ENCODE measurements at regions not wholly inside any gene's neighbourhood (a gene's known extent, or its start where the extent isn't known, plus 50 kb on each side); places are given as distances from the start of the nearest gene placed in this dataset.
"Not testable (repeated sequence)": the region's sequence is repeated elsewhere in the genome, so short reads cannot be mapped to it uniquely, and the experiment has no call there.

DNA sequence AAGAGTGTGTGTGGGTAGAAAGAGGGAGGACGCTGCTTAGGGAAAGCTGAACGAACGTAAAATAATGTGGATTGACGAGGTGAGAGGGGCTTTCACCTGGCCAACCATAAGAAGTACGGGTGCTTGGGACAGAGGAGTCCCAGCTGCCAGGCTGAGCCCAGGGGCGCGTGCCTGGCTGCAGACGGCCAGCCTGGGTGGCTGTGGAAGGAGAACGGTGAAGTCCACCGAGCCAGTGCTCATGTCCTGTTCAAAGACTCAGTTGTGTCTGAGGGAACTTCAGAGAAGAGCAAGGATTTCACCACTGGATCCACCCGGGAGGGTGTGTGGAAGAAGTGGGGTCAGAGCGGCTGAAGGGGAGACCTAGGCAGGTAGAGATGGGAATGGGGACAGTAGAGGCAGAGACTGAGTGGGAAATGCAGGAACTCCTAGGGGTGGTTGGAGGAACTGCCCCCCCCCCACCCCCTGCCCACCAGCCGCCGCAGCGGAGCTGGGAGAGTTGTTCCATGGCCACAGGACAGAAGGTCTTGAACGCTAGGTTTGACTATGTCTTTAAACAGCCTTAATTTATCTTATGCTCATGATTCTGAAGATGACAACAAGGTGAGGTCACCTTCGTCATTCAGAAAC is 68.1 kb upstream of the TBXT start:
- peak overlapping the region; percentile 4 for H3K27ac Mint-ChIP-seq
- no peaks in the 10 kb centered on the region for H3K9me3 Mint-ChIP-seq
- no peak for DNase-seq
- no peak overlapping the region for H3K4me3 Mint-ChIP-seq
- H3K27me3 Mint-ChIP-seq, result peaks cover 34% of the 10 kb centered on the region
- H3K4me1 Mint-ChIP-seq, result peaks cover 44% of the 10 kb centered on the region
- ChIA-PET CTCF (interaction anchor here (0.8 kb wide), 1 partner anchor 20 kb away, joined by 3 read pairs; no protein-coding TSS in a partner anchor), POLR2A (no interaction called here)
- H3K36me3 Mint-ChIP-seq (ENCODE audit: low read depth), result no peaks in the 10 kb centered on the region

DNA sequence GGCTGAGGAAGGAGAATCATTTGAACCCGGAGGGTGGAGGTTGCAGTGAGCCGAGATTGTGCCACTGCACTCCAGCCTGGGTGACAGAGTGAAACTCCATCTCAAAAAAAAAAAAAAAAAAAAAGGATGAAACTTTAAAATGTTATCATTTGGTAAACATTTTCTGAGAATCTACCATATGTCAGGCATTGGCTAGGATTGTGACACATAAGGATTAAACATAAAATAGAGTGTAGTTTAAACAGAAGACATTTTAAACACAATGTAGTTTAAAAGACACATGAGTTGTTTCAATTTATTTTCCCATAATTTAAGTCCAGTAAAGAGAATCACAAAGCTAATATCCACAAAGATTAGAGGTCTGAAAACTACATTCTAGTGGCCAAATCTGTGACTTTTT is 63.5 kb upstream of the TBXT start:
- POLR2A ChIA-PET; CTCF ChIA-PET; DNase-seq; H3K4me3 Mint-ChIP-seq; H3K36me3 Mint-ChIP-seq (ENCODE audit: low read depth); H3K9me3 Mint-ChIP-seq: not testable (repeated sequence)
- H3K4me1 Mint-ChIP-seq, result peaks cover 52% of the 10 kb centered on the region
- H3K27me3 Mint-ChIP-seq, result peaks cover 24% of the 10 kb centered on the region
- H3K27ac Mint-ChIP-seq, result peak overlapping the region; percentile 74

DNA sequence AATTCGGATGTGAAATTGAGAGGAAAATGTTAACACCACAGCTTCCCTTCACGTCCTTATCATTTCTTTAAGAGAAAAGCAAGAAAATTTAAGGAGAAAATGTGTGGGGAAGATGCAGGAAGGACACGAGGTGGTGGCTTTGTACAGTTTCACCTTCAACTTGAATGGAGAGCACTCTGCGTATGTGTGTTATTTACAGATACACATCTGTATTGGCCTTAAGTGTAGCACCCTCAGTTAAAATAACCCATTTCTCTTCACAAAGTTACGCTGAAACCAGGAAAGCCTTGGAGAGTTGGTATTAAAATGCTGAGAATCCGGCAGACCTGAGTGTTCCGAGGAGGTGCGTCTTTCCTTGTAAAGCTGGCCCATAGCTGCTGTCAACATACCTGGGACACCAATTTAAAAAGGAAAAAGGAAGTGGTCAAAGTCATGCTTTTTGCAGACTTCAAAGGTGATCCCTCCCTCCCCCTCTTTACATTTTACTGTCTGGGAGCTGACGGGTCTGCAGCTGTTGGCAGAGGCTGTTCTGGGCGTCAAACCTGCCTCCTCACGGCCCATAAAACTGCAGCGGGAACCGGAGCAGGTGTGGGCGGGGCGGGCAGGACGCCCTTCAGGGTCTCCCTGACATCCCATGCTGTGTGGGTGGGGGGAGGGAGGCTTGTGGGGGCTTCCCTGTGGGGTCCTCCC is 61.3 kb upstream of the TBXT start:
- Mint-ChIP-seq H3K4me3 (no peak overlapping the region), H3K9me3 (peaks cover 2% of the 10 kb centered on the region)

DNA sequence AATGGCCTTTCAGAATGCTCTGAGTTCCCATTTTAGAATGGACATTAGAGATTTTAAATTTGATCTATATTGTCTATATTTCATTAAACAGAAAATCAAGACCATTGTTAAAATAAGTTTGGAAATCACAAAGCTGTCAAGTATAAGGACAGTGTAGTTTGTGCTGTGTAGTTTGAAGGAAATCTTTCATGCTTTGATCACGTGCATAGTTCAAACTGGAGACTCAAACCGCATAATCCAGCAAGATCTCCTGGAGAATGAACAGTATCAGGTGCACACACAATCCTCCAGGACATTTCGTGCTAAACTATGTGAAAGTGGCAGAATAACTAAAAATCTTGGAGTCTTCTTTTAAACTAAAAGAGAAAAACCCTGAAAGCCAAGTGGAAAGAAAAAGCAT is 60.8 kb upstream of the TBXT start:
- Mint-ChIP-seq H3K4me3 (peak overlapping the region; percentile 9), H3K9me3 (peaks cover 2% of the 10 kb centered on the region), H3K4me1 (peaks cover 42% of the 10 kb centered on the region), H3K27ac (peak overlapping the region; percentile 48), H3K36me3 (ENCODE audit: low read depth) (no peaks in the 10 kb centered on the region), H3K27me3 (peaks cover 49% of the 10 kb centered on the region)
- ChIA-PET POLR2A (no interaction called here), CTCF (no interaction called here)
- DNase-seq, result no peak

More for the DNA sequence above, 61.3 kb upstream of the TBXT start:
- Mint-ChIP-seq H3K36me3 (ENCODE audit: low read depth) (no peaks in the 10 kb centered on the region), H3K27me3 (peaks cover 44% of the 10 kb centered on the region), H3K4me1 (peaks cover 39% of the 10 kb centered on the region), H3K27ac (no peak overlapping the region)
- ChIA-PET POLR2A (no interaction called here), CTCF (no interaction called here)
- no peak for DNase-seq

DNA sequence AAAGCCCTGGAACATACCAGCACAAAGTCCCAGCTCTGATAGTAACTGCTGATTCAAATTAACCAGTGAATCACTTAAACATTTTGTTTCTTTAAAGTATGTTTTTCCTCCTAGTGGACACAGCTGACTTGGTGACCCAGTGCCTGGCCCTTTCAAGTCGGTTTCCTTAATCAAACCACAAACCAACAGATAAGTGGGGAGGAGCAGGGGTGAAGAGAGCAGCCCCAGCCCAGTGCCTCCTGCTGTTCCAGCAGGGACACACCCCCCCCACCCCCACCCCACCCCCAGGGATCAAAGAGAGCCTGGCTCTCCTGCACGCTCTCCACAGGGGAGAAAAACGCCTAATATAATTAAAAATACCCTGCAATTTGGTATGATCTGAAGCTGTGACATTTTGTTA is 55.4 kb upstream of the TBXT start:
- H3K9me3 Mint-ChIP-seq, result peaks cover 2% of the 10 kb centered on the region
- no peak overlapping the region for H3K4me3 Mint-ChIP-seq
- no peak for DNase-seq
- H3K36me3 Mint-ChIP-seq (ENCODE audit: low read depth), result no peaks in the 10 kb centered on the region
- H3K27ac Mint-ChIP-seq, result no peak overlapping the region
- peaks cover 21% of the 10 kb centered on the region for H3K4me1 Mint-ChIP-seq
- POLR2A ChIA-PET, result no interaction called here
- H3K27me3 Mint-ChIP-seq, result peaks cover 47% of the 10 kb centered on the region
- CTCF ChIA-PET, result no interaction called here

DNA sequence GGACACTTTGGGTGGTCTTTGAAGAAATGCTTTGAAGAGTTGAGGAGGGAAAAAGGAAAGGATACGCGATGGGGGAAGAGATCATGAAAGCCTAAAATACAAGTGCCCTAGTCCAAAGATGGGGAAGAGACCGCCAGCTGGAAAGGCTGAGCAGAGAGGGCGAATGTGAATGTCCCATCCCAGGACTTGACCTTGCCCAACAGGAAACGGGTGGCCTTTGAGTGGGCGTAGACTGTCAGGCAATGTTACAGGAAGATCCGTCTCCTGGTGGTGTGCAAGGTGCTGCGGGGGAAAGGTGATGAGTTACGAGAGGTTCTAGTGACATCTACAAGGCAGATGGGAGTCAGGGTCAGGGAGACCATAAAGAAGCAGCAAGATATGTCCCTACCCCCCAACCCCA is 55.0 kb upstream of the TBXT start:
- no peak for DNase-seq
- Mint-ChIP-seq H3K4me3 (no peak overlapping the region), H3K27me3 (peaks cover 47% of the 10 kb centered on the region), H3K36me3 (ENCODE audit: low read depth) (no peaks in the 10 kb centered on the region), H3K27ac (no peak overlapping the region), H3K4me1 (peaks cover 21% of the 10 kb centered on the region), H3K9me3 (peaks cover 2% of the 10 kb centered on the region)
- ChIA-PET CTCF (no interaction called here), POLR2A (no interaction called here)

DNA sequence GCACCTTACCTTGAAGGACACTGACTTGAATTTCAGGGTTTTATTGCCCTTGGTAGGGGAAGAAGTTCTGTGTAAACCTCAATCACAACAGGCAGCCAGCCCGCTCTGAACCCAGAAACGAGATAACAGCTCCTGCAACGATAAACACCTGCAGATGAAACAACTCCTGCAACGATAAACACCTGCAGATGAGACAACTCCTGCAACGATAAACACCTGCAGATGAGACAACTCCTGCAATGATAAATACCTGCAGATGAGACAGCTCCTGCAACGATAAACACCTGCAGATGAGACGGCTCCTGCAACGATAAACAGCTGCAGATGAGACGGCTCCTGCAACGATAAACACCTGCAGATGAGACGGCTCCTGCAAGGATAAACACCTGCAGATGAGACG is 54.0 kb upstream of the TBXT start:
- Mint-ChIP-seq H3K4me1 (peaks cover 21% of the 10 kb centered on the region), H3K27ac (no peak overlapping the region), H3K9me3 (peaks cover 2% of the 10 kb centered on the region), H3K36me3 (ENCODE audit: low read depth) (no peaks in the 10 kb centered on the region), H3K27me3 (peaks cover 43% of the 10 kb centered on the region), H3K4me3 (no peak overlapping the region)
- ChIA-PET CTCF (no interaction called here), POLR2A (interaction anchor here (0.6 kb wide), 1 partner anchor 731 kb away, joined by 3 read pairs; no protein-coding TSS in a partner anchor)
- DNase-seq, result no peak

DNA sequence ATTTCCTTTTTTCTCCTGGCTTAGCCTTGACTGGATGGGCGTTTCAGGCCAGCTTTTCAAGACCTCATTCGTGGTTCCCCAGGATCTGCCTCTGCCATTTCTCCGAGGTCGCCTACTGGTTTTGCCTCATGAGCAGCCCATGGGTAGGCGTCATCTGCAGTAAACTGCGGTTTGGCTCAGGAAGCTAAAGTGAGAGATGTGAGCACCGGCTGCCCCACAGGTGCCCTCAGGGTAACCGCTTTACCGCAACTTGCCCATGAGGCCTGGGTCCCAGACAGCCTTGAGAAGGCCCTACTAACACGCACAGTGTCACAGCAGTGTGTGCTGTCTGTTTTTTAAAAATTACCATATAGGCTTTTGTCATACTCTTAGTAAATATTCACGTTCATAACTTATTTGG is 53.4 kb upstream of the TBXT start:
- DNase-seq, result peak; percentile 37
- no peaks in the 10 kb centered on the region for H3K36me3 Mint-ChIP-seq (ENCODE audit: low read depth)
- peaks cover 42% of the 10 kb centered on the region for H3K27me3 Mint-ChIP-seq
- POLR2A ChIA-PET, result no interaction called here
- peaks cover 2% of the 10 kb centered on the region for H3K9me3 Mint-ChIP-seq
- H3K4me3 Mint-ChIP-seq, result no peak overlapping the region
- no peak overlapping the region for H3K27ac Mint-ChIP-seq
- H3K4me1 Mint-ChIP-seq, result peaks cover 21% of the 10 kb centered on the region
- CTCF ChIA-PET, result no interaction called here
